ENCODE measurements at regions not wholly inside any gene's neighbourhood (a gene's known extent, or its start where the extent isn't known, plus 50 kb on each side); places are given as distances from the start of the nearest gene placed in this dataset.

DNA sequence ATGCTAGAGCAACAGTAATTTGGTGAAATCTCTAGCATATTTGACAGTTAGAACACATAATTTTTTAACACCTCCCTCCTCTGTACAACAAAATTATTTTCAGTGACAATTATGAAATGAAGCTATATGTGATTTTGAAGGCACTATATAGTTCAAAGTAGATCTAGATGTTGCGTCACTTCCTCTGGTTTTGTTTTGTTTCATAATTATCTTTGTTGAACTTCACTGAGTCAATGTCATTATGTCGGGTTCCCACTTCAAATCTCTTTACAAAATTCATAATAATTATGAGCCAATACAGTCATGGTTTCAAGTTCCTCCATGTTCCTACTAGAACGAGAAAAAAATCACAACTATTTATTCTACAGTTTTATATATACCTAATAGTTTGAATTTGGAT, 254.8 kb upstream of the PLXNA2 start:
- 54 to 56% methylated on average over 3 of the region's 3 CpGs for WGBS, 2 donors
- Histone ChIP-seq H3K9me3 (ENCODE audit: control insufficient read depth, low read length) (no peaks in the 10 kb centered on the region), H3K27me3 (ENCODE audit: control insufficient read depth in 1 of 2, insufficient read depth in 2 of 2, low read length in 1 of 2) (no peaks in the 10 kb centered on the region), H3K36me3 (ENCODE audit: control insufficient read depth in 1 of 2, insufficient read depth in 2 of 2, low read length in 1 of 2) (no peaks in the 10 kb centered on the region), H3K27ac (ENCODE audit: low read depth in 1 of 2, low read length in 2 of 2) (no peak overlapping the region), H3K4me3 (ENCODE audit: low read length in 2 of 2) (no peak overlapping the region), H3K4me1 (ENCODE audit: control insufficient read depth in 1 of 2, insufficient read depth in 2 of 2, low read length in 2 of 2) (no peaks in the 10 kb centered on the region)
- intact Hi-C loops (cut with DNase I): no loop called here
- DNase-seq (no peak), ATAC-seq (ENCODE audit: low FRiP score) (no peak)

DNA sequence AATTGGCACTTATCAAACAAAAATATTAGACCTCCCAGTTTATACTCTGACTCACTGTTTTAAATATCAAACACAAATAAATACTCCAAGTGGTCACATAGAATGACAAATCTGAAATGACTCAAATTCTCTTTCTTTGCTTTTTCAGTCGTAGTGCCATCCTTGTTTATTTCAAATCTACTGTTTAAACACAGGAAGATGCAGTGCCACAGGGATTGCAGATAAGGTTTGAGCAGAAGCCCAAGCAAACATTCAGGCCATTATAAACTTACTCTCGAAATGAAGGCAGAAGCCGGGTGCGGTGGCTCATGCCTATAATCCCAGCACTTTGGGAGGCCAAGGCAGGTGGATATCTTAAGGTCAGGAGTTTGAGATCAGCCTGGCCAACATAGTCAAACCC, 255.4 kb upstream of the PLXNA2 start:
- 0 to 9% methylated on average over 4 of the region's 4 CpGs for WGBS, 2 donors
- Histone ChIP-seq H3K9me3 (ENCODE audit: control insufficient read depth, low read length) (no peaks in the 10 kb centered on the region), H3K27ac (ENCODE audit: low read depth in 1 of 2, low read length in 2 of 2) (no peak overlapping the region), H3K4me1 (ENCODE audit: control insufficient read depth in 1 of 2, insufficient read depth in 2 of 2, low read length in 2 of 2) (no peaks in the 10 kb centered on the region), H3K27me3 (ENCODE audit: control insufficient read depth in 1 of 2, insufficient read depth in 2 of 2, low read length in 1 of 2) (no peaks in the 10 kb centered on the region), H3K36me3 (ENCODE audit: control insufficient read depth in 1 of 2, insufficient read depth in 2 of 2, low read length in 1 of 2) (no peaks in the 10 kb centered on the region), H3K4me3 (ENCODE audit: low read length in 2 of 2) (no peak overlapping the region)
- DNase-seq: no peak
- intact Hi-C loops (cut with DNase I): no loop called here
- ATAC-seq (ENCODE audit: low FRiP score): no peak

DNA sequence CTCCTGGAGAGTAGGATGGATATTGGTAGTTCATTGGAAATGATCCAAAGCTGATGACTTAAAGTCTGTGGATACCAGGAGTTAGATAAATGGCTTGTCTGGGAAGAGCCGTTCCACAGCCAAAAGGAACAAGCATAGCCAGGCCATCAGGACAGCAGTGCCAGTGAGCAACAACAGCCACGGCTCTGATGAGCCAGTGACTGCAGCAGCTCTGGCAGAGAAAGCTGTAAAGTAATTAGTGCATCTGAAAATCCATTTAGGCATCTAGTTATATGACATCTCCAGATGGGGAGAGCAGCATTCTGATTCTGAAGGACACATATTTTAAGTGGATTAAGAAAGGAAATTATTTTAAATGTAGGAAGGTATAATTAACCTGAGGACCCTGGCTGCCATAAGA, 256.2 kb upstream of the PLXNA2 start:
- no peaks in the 10 kb centered on the region for H3K9me3 ChIP-seq (ENCODE audit: control insufficient read depth, low read length)
- intact Hi-C loops (cut with DNase I): no loop called here
- H3K4me3 ChIP-seq (ENCODE audit: low read length in 2 of 2): no peak overlapping the region
- H3K27ac ChIP-seq (ENCODE audit: low read depth in 1 of 2, low read length in 2 of 2): no peak overlapping the region
- DNase-seq: no peak
- H3K36me3 ChIP-seq (ENCODE audit: control insufficient read depth in 1 of 2, insufficient read depth in 2 of 2, low read length in 1 of 2): no peaks in the 10 kb centered on the region
- no peaks in the 10 kb centered on the region for H3K4me1 ChIP-seq (ENCODE audit: control insufficient read depth in 1 of 2, insufficient read depth in 2 of 2, low read length in 2 of 2)
- 3 to 8% methylated on average over 2 of the region's 2 CpGs for WGBS, 2 donors
- ATAC-seq (ENCODE audit: low FRiP score): no peak
- H3K27me3 ChIP-seq (ENCODE audit: control insufficient read depth in 1 of 2, insufficient read depth in 2 of 2, low read length in 1 of 2): no peaks in the 10 kb centered on the region

DNA sequence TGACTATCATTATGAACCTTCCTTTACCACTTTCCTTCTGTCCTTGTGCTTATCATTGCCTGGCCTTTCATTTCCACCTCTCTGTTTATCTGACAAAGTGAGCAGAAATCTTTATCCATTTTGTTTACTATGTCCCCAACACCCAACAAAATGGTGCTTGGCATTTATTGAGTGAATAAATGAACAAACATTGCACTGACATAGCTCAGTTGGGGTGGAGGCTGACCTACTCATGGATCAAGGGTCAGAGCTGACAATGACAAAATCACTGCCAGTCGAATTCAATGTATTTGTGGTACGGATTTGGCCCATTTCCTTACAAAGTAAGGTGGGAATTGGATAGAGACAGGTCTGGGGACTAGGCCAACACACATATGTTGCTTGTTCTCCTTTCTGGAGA, 257.4 kb upstream of the PLXNA2 start:
- intact Hi-C loops (cut with DNase I): no loop called here
- Histone ChIP-seq H3K36me3 (ENCODE audit: control insufficient read depth in 1 of 2, insufficient read depth in 2 of 2, low read length in 1 of 2) (no peaks in the 10 kb centered on the region), H3K4me1 (ENCODE audit: control insufficient read depth in 1 of 2, insufficient read depth in 2 of 2, low read length in 2 of 2) (no peaks in the 10 kb centered on the region), H3K27ac (ENCODE audit: low read depth in 1 of 2, low read length in 2 of 2) (no peak overlapping the region), H3K9me3 (ENCODE audit: control insufficient read depth, low read length) (no peaks in the 10 kb centered on the region), H3K27me3 (ENCODE audit: control insufficient read depth in 1 of 2, insufficient read depth in 2 of 2, low read length in 1 of 2) (no peaks in the 10 kb centered on the region), H3K4me3 (ENCODE audit: low read length in 2 of 2) (no peak overlapping the region)
- DNase-seq: no peak
- ATAC-seq (ENCODE audit: low FRiP score): no peak
- WGBS, 2 donors: 76 to 82% methylated on average over 2 of the region's 2 CpGs

DNA sequence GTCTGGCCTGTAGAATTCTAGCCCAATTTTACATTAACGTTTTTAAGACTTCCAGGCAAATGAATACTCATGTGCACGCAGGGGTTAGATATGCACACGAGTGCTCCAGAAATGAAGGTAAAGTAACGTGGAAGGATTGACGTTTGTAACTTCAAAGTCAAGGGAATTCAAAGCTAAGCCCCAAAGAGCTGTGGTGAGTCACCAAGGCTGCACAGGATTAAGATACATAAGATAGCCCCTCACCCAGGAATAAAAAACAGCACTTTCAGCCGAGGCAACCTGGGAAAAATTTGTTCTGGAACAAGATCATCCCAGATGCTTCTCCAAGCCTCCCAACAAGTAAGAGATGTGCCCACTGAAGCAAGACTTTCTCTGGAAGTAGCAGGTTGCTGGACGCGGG, 259.6 kb upstream of the PLXNA2 start:
- no peaks in the 10 kb centered on the region for H3K4me1 ChIP-seq (ENCODE audit: control insufficient read depth in 1 of 2, insufficient read depth in 2 of 2, low read length in 2 of 2)
- no peak overlapping the region for H3K27ac ChIP-seq (ENCODE audit: low read depth in 1 of 2, low read length in 2 of 2)
- intact Hi-C loops (cut with DNase I): no loop called here
- H3K9me3 ChIP-seq (ENCODE audit: control insufficient read depth, low read length): no peaks in the 10 kb centered on the region
- no peaks in the 10 kb centered on the region for H3K36me3 ChIP-seq (ENCODE audit: control insufficient read depth in 1 of 2, insufficient read depth in 2 of 2, low read length in 1 of 2)
- ATAC-seq (ENCODE audit: low FRiP score) (no peak), DNase-seq (no peak)
- H3K4me3 ChIP-seq (ENCODE audit: low read length in 2 of 2): no peak overlapping the region
- H3K27me3 ChIP-seq (ENCODE audit: control insufficient read depth in 1 of 2, insufficient read depth in 2 of 2, low read length in 1 of 2): no peaks in the 10 kb centered on the region
- 84 to 86% methylated on average over 8 of the region's 8 CpGs for WGBS, 2 donors

DNA sequence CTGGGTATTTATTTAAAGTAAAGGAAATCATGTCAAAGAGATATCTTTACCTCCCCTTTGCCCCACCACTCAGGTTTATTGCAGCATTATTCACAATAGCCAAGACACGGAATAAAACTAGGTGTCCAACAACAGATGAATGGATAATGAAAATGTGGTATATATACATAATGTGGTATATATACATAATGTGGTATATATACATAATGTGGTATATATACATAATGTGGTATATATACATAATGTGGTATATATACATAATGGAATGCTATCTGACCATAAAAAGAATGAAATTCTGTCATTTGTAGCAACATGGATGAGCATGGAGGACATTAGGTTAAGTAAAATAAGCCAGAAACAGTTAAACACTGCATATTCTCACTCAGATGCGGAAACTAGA, 262.6 kb upstream of the PLXNA2 start:
- 98% methylated on average over 2 of the region's 2 CpGs for whole genome bisulfite sequencing, 2 donors
- ATAC-seq (ENCODE audit: low FRiP score) (no peak), DNase-seq (no peak)
- Histone ChIP-seq H3K27me3 (ENCODE audit: control insufficient read depth in 1 of 2, insufficient read depth in 2 of 2, low read length in 1 of 2) (no peaks in the 10 kb centered on the region), H3K4me3 (ENCODE audit: low read length in 2 of 2) (no peak overlapping the region), H3K4me1 (ENCODE audit: control insufficient read depth in 1 of 2, insufficient read depth in 2 of 2, low read length in 2 of 2) (no peaks in the 10 kb centered on the region), H3K9me3 (ENCODE audit: control insufficient read depth, low read length) (no peaks in the 10 kb centered on the region), H3K27ac (ENCODE audit: low read depth in 1 of 2, low read length in 2 of 2) (no peak overlapping the region), H3K36me3 (ENCODE audit: control insufficient read depth in 1 of 2, insufficient read depth in 2 of 2, low read length in 1 of 2) (no peaks in the 10 kb centered on the region)
- intact Hi-C loops (cut with DNase I): no loop called here

DNA sequence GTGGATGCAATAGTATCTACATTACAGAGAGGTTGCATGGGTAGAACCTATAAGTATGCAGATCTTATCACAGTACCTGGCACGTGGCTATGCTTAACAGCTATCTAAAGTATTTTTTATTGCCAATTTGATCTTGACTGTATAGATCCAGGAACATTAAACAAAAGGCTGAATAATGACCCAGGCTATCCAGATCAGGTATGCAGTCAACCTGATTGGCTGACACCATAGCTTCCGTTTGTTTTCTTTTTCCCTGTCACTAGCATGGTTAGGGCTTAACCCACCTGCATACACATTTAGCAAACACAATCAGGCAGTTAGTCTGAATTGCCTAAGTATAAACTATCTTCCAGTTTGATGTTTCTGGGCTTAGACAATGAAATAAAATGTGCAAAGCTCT, 264.9 kb upstream of the PLXNA2 start:
- no peaks in the 10 kb centered on the region for H3K27me3 ChIP-seq (ENCODE audit: control insufficient read depth in 1 of 2, insufficient read depth in 2 of 2, low read length in 1 of 2)
- 81 to 89% methylated on average over 2 of the region's 2 CpGs for WGBS, 2 donors
- H3K9me3 ChIP-seq (ENCODE audit: control insufficient read depth, low read length): no peaks in the 10 kb centered on the region
- intact Hi-C loops (cut with DNase I): no loop called here
- H3K27ac ChIP-seq (ENCODE audit: low read depth in 1 of 2, low read length in 2 of 2): no peak overlapping the region
- DNase-seq: no peak
- H3K4me3 ChIP-seq (ENCODE audit: low read length in 2 of 2): no peak overlapping the region
- no peak for ATAC-seq (ENCODE audit: low FRiP score)
- H3K4me1 ChIP-seq (ENCODE audit: control insufficient read depth in 1 of 2, insufficient read depth in 2 of 2, low read length in 2 of 2): no peaks in the 10 kb centered on the region
- no peaks in the 10 kb centered on the region for H3K36me3 ChIP-seq (ENCODE audit: control insufficient read depth in 1 of 2, insufficient read depth in 2 of 2, low read length in 1 of 2)

DNA sequence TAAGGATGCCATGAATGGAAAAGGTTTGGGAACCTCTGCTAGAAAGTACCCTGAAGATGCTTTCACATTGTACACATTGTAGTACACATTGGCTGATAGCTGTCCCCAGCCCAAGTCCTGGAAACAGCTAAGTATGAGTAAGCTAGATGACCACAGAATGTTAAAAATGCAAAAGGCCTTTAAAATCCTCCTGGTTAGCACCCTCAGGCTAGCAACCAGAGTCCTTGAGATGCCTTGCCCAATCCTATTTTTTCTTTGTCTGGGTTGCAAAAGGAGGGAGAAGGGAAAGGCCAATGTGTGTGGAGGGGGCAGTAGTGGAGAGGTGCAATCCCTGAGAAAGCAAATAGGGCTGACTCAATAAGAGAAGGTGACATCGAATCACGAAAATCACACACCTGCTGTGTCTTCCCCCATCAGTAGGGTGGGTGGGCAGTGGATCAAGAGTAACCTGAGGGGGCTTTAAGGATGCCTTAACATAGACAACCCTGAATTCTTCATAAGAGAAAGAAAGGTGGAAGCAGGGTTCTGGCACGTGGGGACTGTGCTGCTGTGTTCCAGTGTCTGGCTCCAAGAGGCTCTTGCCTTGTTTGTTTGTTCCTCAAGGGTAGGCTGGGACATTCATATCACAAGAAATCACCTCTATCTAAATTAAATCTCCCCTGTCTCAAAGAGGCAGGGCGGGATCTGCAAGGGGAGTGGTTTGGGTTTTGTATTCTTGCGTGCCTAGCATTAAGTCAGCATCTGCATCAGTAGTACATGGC, 266.2 kb upstream of the PLXNA2 start:
- no peaks in the 10 kb centered on the region for H3K4me1 ChIP-seq (ENCODE audit: control insufficient read depth in 1 of 2, insufficient read depth in 2 of 2, low read length in 2 of 2)
- intact Hi-C loops (cut with DNase I): no loop called here
- no peak for ATAC-seq (ENCODE audit: low FRiP score)
- H3K27me3 ChIP-seq (ENCODE audit: control insufficient read depth in 1 of 2, insufficient read depth in 2 of 2, low read length in 1 of 2): no peaks in the 10 kb centered on the region
- DNase-seq: no peak
- no peak overlapping the region for H3K4me3 ChIP-seq (ENCODE audit: low read length in 2 of 2)
- 93 to 97% methylated on average over 5 of the region's 5 CpGs for WGBS, 2 donors
- H3K9me3 ChIP-seq (ENCODE audit: control insufficient read depth, low read length): no peaks in the 10 kb centered on the region
- no peaks in the 10 kb centered on the region for H3K36me3 ChIP-seq (ENCODE audit: control insufficient read depth in 1 of 2, insufficient read depth in 2 of 2, low read length in 1 of 2)
- no peak overlapping the region for H3K27ac ChIP-seq (ENCODE audit: low read depth in 1 of 2, low read length in 2 of 2)

DNA sequence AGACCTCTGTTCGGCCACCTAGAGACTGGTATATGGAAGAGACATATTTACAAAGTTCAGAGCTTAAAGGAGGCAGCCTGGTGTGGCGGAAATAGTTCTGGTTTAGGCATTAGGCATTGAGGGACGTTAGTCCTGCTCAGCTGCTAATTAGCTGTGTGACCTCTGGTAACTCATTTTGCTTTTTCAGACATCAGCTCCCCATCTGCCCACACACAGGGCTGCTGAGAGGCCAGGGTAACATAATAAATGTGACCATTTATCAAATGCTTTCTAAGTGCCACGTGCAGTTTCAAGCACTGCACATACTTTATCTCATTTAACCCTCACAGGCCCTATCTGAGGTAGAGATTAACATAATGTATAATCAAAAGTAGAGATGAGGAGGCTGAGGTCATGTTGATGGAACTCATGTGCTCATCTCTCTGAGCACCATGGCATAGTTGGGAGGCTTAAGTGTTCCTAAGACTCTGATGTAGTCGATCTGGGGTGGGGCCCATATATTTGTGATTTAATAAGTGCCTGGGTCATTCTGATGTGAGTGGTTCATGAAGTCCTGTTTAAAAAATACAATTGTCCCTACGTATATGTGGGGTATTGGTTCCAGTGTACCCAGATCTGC, 267.2 kb upstream of the PLXNA2 start:
- H3K36me3 ChIP-seq (ENCODE audit: control insufficient read depth in 1 of 2, insufficient read depth in 2 of 2, low read length in 1 of 2): no peaks in the 10 kb centered on the region
- intact Hi-C loops (cut with DNase I): no loop called here

More for the DNA sequence above, 267.2 kb upstream of the PLXNA2 start:
- Histone ChIP-seq H3K27me3 (ENCODE audit: control insufficient read depth in 1 of 2, insufficient read depth in 2 of 2, low read length in 1 of 2) (no peaks in the 10 kb centered on the region), H3K4me1 (ENCODE audit: control insufficient read depth in 1 of 2, insufficient read depth in 2 of 2, low read length in 2 of 2) (no peaks in the 10 kb centered on the region), H3K9me3 (ENCODE audit: control insufficient read depth, low read length) (no peaks in the 10 kb centered on the region), H3K4me3 (ENCODE audit: low read length in 2 of 2) (no peak overlapping the region), H3K27ac (ENCODE audit: low read depth in 1 of 2, low read length in 2 of 2) (no peak overlapping the region)
- ATAC-seq (ENCODE audit: low FRiP score): no peak
- no peak for DNase-seq
- WGBS, 2 donors: 78 to 79% methylated on average over 6 of the region's 6 CpGs
